Middle frontal gyrus (tissue), 1 donor: ENCODE measurements at regions not wholly inside any gene's neighbourhood (a gene's known extent, or its start where the extent isn't known, plus 50 kb on each side); places are given as distances from the start of the nearest gene placed in this dataset.

ENCODE experiments used
- DNase-seq: peaks from one replicate; pipeline ENCODE4 v3.0.0-alpha.2; 2015; ENCODE audit warnings: low spot score; ENCODE audit errors: extremely low spot score

GRCh38 chr5:96140496-96140895, 178.8 kb upstream of the ELL2 start:
- DNase-seq, result no peak

GRCh38 chr5:96140084-96140483, 178.4 kb upstream of the ELL2 start:
- no peak for DNase-seq

GRCh38 chr5:96134886-96135285, 173.2 kb upstream of the ELL2 start:
- no peak for DNase-seq

- no peak for DNase-seq
Measured at GRCh38 chr5:96133341-96134079, 171.9 kb upstream of the ELL2 start.

GRCh38 chr5:96129276-96129675, 167.6 kb upstream of the ELL2 start:
- DNase-seq, result no peak

- DNase-seq, result no peak
Measured at GRCh38 chr5:96128204-96128864, 166.7 kb upstream of the ELL2 start.

- no peak for DNase-seq
Measured at GRCh38 chr5:96127538-96127937, 165.9 kb upstream of the ELL2 start.

GRCh38 chr5:96125231-96125891, 163.7 kb upstream of the ELL2 start:
- no peak for DNase-seq

- no peak for DNase-seq
Measured at GRCh38 chr5:96124589-96124988, 162.9 kb upstream of the ELL2 start.

- no peak for DNase-seq
Measured at GRCh38 chr5:96123418-96123817, 161.8 kb upstream of the ELL2 start.

- no peak for DNase-seq
Measured at GRCh38 chr5:96121364-96121763, 159.7 kb upstream of the ELL2 start.

GRCh38 chr5:96120120-96120519, 158.5 kb upstream of the ELL2 start:
- no peak for DNase-seq

- DNase-seq, result no peak
Measured at GRCh38 chr5:96117771-96118651, 156.4 kb upstream of the ELL2 start.

GRCh38 chr5:96115147-96115807, 153.6 kb upstream of the ELL2 start:
- DNase-seq, result no peak

GRCh38 chr5:96114736-96115135, 153.1 kb upstream of the ELL2 start:
- no peak for DNase-seq

- DNase-seq, result no peak
Measured at GRCh38 chr5:96113170-96113939, 151.7 kb upstream of the ELL2 start.

- DNase-seq, result no peak
Measured at GRCh38 chr5:96112703-96113102, 151.1 kb upstream of the ELL2 start.

GRCh38 chr5:96112123-96112670, 150.5 kb upstream of the ELL2 start:
- no peak for DNase-seq

GRCh38 chr5:96111080-96111756, 149.6 kb upstream of the ELL2 start:
- DNase-seq, result no peak
